Kidney capillary endothelial cell (primary cell): ENCODE measurements at regions not wholly inside any gene's neighbourhood (a gene's known extent, or its start where the extent isn't known, plus 50 kb on each side); places are given as distances from the start of the nearest gene placed in this dataset.

Experiments
- DNase-seq: peaks from one replicate; pipeline ENCODE4 v3.0.0-alpha.2; 2018; ENCODE audit warnings: low spot score

DNA sequence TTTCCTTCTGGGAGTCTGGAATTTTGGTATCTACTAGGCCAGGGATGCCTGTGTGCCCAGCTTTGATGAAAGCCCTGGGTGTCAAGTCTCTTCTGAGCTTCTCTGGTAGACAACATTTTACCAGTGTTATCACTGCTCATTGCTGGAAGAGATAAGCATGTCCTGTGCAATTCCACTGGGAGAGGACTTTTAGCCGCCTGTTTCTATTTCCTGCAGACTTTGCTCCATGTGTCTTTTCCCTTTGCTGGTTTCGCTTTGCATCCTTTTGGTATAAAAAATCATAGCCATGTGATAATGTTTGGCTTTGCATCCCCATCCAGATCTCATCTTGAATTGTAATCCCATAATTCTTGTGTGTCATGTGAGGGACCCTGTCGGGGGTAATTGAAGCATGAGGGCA lies 163.2 kb downstream of the SLC28A3 start:
- no peak for DNase-seq

GRCh38 chr9:84179531-84179930 lies 161.0 kb downstream of the SLC28A3 start:
- no peak for DNase-seq

GRCh38 chr9:84187090-84187489 lies 153.5 kb downstream of the SLC28A3 start:
- DNase-seq: no peak

DNA sequence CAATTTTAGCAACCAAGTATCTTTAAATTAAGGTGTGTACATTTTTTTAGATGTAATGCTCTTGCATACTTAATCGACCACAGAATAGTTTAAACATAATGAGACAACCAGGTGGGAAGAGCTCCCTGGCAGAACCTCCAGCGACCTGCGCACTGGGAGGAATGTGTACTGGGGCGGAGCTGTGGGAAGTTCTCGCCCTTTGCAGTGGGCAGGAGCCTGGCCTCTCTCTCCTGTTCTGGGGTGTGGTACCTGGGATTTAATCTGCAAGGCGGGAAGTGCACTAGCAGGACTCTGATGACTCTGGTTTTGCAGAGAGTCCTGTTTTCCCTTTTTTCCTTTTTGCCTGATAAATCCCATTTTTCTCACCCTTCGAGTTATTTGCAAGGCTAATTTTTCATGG lies 150.7 kb downstream of the SLC28A3 start:
- DNase-seq: no peak

DNA sequence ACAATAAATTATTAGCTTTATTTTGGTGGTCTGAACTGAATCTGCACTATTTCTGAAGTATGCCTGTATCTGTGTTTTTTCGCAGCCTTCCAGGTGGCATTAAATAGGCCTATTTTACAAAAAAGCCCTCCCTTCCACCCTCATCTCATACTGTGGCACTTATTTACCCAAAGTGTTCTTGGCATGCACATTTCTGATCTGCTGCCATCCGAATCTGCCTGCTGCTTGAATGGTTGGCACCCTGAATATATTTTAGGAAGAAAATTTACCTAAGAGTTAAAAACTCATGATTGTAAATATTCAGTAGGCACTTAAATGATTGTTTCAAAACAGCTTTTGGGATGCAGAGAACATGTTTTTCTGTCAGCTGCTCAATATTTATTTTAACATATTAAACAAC lies 150.1 kb downstream of the SLC28A3 start:
- DNase-seq: no peak

DNA sequence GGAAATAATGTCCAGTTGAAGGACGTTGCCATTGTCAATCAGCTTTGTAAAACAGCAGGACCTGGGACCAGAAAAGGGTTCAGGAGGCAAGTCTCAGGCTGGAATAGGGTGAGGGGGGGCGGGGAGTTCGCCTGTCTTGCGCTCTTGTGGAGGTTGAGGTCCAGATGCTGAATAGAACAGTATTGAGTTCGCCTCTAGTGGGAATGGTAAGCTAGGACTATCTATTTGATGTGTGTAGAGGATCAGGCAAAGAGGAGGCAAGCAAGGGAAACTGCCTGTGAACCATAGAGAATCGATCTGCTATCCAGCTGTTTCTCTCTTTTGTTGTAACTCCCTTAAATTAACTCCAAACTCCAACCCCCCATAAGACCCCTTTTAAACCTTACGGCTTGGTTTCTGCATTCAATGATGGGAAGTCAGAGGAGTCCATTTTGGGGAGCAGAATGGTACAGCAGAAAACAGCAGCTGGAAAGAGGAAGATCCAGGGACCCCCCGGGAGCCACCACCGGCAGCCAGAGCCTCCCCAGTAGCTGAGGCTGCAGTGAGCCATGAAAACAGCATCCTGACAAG lies 133.7 kb downstream of the SLC28A3 start:
- no peak for DNase-seq

GRCh38 chr9:84207491-84207951 lies 133.0 kb downstream of the SLC28A3 start:
- DNase-seq: no peak

DNA sequence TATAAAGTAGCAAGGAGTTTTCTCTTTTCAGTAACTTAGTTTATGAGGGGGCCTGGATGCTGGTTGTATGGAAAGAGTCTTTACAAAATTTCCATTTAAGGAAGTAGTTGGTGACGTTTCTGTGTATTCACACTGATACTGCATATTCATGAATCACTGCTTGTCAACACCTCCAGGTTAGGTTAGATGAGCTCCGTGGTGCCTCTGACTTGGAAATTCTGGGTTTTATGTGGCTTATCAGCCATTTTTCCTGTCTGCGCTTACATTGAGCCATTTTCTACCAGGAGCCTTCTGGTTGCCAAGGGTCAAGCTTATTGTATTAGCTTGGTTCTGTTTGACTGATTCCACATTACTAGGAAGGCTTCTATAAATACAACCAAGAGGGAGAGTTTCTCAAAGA lies 128.3 kb downstream of the SLC28A3 start:
- DNase-seq: no peak

GRCh38 chr9:84212982-84213381 lies 127.6 kb downstream of the SLC28A3 start:
- no peak for DNase-seq

- no peak for DNase-seq
These were observed 124.4 kb downstream of the SLC28A3 start for GRCh38 chr9:84216151-84216550.

GRCh38 chr9:84218322-84218721 lies 122.2 kb downstream of the SLC28A3 start:
- no peak for DNase-seq

- no peak for DNase-seq
These were observed 116.3 kb downstream of the SLC28A3 start for GRCh38 chr9:84224246-84224645.
